Epithelial cell of proximal tubule (primary cell): ENCODE measurements at regions not wholly inside any gene's neighbourhood (a gene's known extent, or its start where the extent isn't known, plus 50 kb on each side); places are given as distances from the start of the nearest gene placed in this dataset.
"Not testable (repeated sequence)": the region's sequence is repeated elsewhere in the genome, so short reads cannot be mapped to it uniquely, and the experiment has no call there.

Experiments used
- DNase-seq: peaks from one replicate; pipeline ENCODE4 v3.0.0-alpha.2; 2011; ENCODE audit warnings: low read depth
- H3K4me3 ChIP-seq: 2 replicates; pipeline ENCODE4 v1.5.1; 2011; ENCODE audit warnings: low read depth, mild to moderate bottlenecking, low read length
- CTCF ChIP-seq: conservative IDR thresholded peaks from 2 replicates; pipeline ENCODE4 v1.5.1; 2012; ENCODE audit warnings: low read depth, mild to moderate bottlenecking, low read length

- DNase-seq = no peak
- no peak overlapping the region for H3K4me3 ChIP-seq
- TF ChIP-seq CTCF = no peak
Measured at GRCh38 chr2:142572346-142573132, 304.9 kb upstream of the KYNU start.

DNA sequence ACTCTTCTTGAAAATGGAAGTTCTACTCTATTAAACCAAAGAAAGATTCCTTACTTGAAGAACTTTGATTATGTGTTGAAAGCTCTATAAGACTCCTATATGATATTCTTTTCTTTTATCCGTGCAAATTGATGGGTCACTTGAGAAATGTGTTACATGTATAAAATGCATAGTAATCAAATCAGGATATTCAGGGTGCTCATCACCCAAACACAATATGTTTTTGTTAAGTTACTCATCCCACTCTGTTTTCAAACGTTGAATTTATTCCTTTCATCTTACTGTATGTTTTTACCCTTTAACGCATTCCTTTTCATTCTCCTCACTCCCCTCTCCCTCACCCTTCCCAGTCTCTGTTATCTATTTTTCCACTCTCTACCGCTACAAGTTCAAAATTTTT lies 305.5 kb upstream of the KYNU start:
- DNase-seq = no peak
- TF ChIP-seq CTCF = no peak
- H3K4me3 ChIP-seq = no peak overlapping the region

- no peak for TF ChIP-seq CTCF
- H3K4me3 ChIP-seq = no peak overlapping the region
- DNase-seq = no peak
Measured at GRCh38 chr2:142562900-142563299, 314.6 kb upstream of the KYNU start.

DNA sequence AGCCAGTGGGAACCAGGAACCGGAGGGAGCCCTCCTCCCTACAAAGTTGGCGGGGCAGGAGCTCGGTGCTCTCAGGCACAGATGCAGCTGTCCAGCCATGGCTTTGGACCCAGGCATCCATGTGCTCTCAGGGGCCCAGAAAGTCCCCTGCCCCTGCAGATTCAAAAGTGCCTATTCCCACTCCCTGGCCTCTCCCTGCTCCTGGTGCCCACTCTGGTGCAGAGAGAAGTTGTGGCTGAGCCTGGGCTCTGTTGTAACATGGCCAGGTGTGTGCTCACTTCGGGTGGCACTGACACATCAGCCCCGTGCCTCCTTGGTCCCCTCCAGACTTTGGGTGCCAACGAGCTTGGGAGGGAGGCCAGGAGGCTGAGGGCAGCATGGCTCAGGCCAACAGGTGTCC lies 315.8 kb upstream of the KYNU start:
- no peak for DNase-seq
- TF ChIP-seq CTCF = no peak
- H3K4me3 ChIP-seq = no peak overlapping the region

GRCh38 chr2:142557391-142557790 lies 320.1 kb upstream of the KYNU start:
- DNase-seq = no peak
- no peak overlapping the region for H3K4me3 ChIP-seq
- no peak for TF ChIP-seq CTCF

- not testable (repeated sequence) for H3K4me3 ChIP-seq, DNase-seq
Measured at GRCh38 chr2:142545999-142546398, 331.5 kb upstream of the KYNU start.

GRCh38 chr2:142545036-142545435 lies 332.4 kb upstream of the KYNU start:
- H3K4me3 ChIP-seq = no peak overlapping the region
- no peak for DNase-seq
- TF ChIP-seq CTCF = no peak
